Keratinocyte (primary cell): ENCODE measurements at regions not wholly inside any gene's neighbourhood (a gene's known extent, or its start where the extent isn't known, plus 50 kb on each side); places are given as distances from the start of the nearest gene placed in this dataset.

ENCODE experiments used
- DNase-seq: peaks from one replicate; pipeline ENCODE4 v3.0.0-alpha.2; 2011; ENCODE audit warnings: low read depth, missing footprints, low spot score
- FAIRE-seq: peaks from 2 replicates; lab custom pipeline; 2011; peaks lifted over from hg19 to GRCh38; lab: Jason Lieb, UNC
- H2AFZ ChIP-seq: 2 replicates; pipeline ENCODE4 v1.6.0; 2012; ENCODE audit warnings: low read length, control low read depth, inconsistent platforms; ENCODE audit not compliant: control insufficient read depth
- H3K27ac ChIP-seq: 2 replicates; pipeline ENCODE4 v1.5.1; 2011; ENCODE audit warnings: low read length; ENCODE audit not compliant: control insufficient read depth, insufficient read depth
- H3K27me3 ChIP-seq: 3 replicates; pipeline ENCODE4 v1.6.0; 2011; ENCODE audit warnings: low read length; ENCODE audit not compliant: control insufficient read depth, insufficient read depth; ENCODE audit errors: extremely low read depth
- H3K36me3 ChIP-seq, 2 experiments: 2 replicates in 1 of 2; 3 replicates in 1 of 2; pipeline ENCODE4 v1.5.1; 2011; ENCODE audit warnings: low read length in 2 of 2, mild to moderate bottlenecking in 1 of 2; ENCODE audit not compliant: control insufficient read depth in 2 of 2, insufficient read depth in 2 of 2; ENCODE audit errors: extremely low read depth in 1 of 2
- H3K4me1 ChIP-seq: 3 replicates; pipeline ENCODE4 v1.5.1; 2011; ENCODE audit warnings: low read length; ENCODE audit not compliant: control insufficient read depth, insufficient read depth; ENCODE audit errors: extremely low read depth
- H3K4me2 ChIP-seq: 3 replicates; pipeline ENCODE4 v1.6.0; 2011; ENCODE audit warnings: low read depth, low read length; ENCODE audit not compliant: control insufficient read depth, insufficient read depth; ENCODE audit errors: extremely low read depth
- H3K4me3 ChIP-seq, 3 experiments: fragments of 200-600 bp in 1 of 3; sonication (generic) in 1 of 3; 2 replicates in 2 of 3; 3 replicates in 1 of 3; pipeline ENCODE4 v1.5.1; 2011 to 2016; ENCODE audit warnings: low read length in 3 of 3, mild to moderate bottlenecking in 3 of 3, control low read depth in 2 of 3, inconsistent platforms in 1 of 3, low read depth in 1 of 3, mixed read lengths in 1 of 3, mixed run types in 1 of 3, moderate library complexity in 1 of 3; ENCODE audit not compliant: control insufficient read depth in 2 of 3, insufficient read depth in 2 of 3; ENCODE audit errors: extremely low read depth in 1 of 3
- H3K79me2 ChIP-seq: 2 replicates; pipeline ENCODE4 v1.6.0; 2012; ENCODE audit warnings: low read length; ENCODE audit not compliant: control insufficient read depth, insufficient read depth
- H3K9ac ChIP-seq: 3 replicates; pipeline ENCODE4 v1.6.0; 2011; ENCODE audit warnings: low read length; ENCODE audit not compliant: control insufficient read depth, insufficient read depth; ENCODE audit errors: extremely low read depth
- H3K9me1 ChIP-seq: 3 replicates; pipeline ENCODE4 v1.6.0; 2011; ENCODE audit warnings: low read length; ENCODE audit not compliant: control insufficient read depth, insufficient read depth; ENCODE audit errors: extremely low read depth
- H3K9me3 ChIP-seq: 2 replicates; pipeline ENCODE4 v1.5.1; 2012; ENCODE audit warnings: low read depth, low read length; ENCODE audit not compliant: control insufficient read depth
- H4K20me1 ChIP-seq: 3 replicates; pipeline ENCODE4 v1.6.0; 2011; ENCODE audit warnings: low read length; ENCODE audit not compliant: control insufficient read depth, insufficient read depth; ENCODE audit errors: extremely low read depth
- CTCF ChIP-seq, 3 experiments: IDR thresholded peaks in 1 of 3; conservative IDR thresholded peaks in 1 of 3; optimal IDR thresholded peaks in 1 of 3; 2 replicates in 2 of 3; 3 replicates in 1 of 3; pipeline versions ENCODE3 to v1.5.1; 2011; ENCODE audit warnings: low read length in 3 of 3, mild to moderate bottlenecking in 3 of 3, moderate library complexity in 2 of 3, control low read depth in 1 of 3, inconsistent platforms in 1 of 3; ENCODE audit not compliant: insufficient read depth in 2 of 3; ENCODE audit errors: extremely low read depth in 1 of 3
- EZH2 ChIP-seq: IDR thresholded peaks from one replicate; pipeline ENCODE4 v1.6.1; 2012; ENCODE audit warnings: inconsistent platforms, mild to moderate bottlenecking, low read length, moderate library complexity
- dilution Hi-C: fragments of 300-500 bp; cut with MboI; formaldehyde crosslinking; loops from one replicate; pipeline ENCODE4 v1.7.0; 2020; ENCODE audit warnings: low sequenced_read_pairs; ENCODE audit not compliant: extremely low pct_ligation_motif_present

GRCh38 chr6:126534401-126534800 is 194.5 kb downstream of the CENPW start:
- TF ChIP-seq CTCF (optimal IDR thresholded peaks at IDR 0.05 in 1 of 3, IDR thresholded peaks at IDR 0.05 in 1 of 3, conservative IDR thresholded peaks at IDR 0.05 in 1 of 3; ENCODE audit: extremely low read depth in 1 of 3, insufficient read depth in 2 of 3, low read length in 3 of 3) (no peak), EZH2 (no peak)
- no peak overlapping the region for H3K4me2 ChIP-seq
- no peak overlapping the region for H2AFZ ChIP-seq
- no peak for DNase-seq
- H4K20me1 ChIP-seq, result no peaks in the 10 kb centered on the region
- peaks cover 2% of the 10 kb centered on the region for H3K4me1 ChIP-seq
- H3K9ac ChIP-seq, result no peak overlapping the region
- no peaks in the 10 kb centered on the region for H3K9me1 ChIP-seq
- no peaks in the 10 kb centered on the region for H3K9me3 ChIP-seq
- no peak for FAIRE-seq
- no peaks in the 10 kb centered on the region for H3K79me2 ChIP-seq
- H3K27me3 ChIP-seq, result no peaks in the 10 kb centered on the region
- H3K27ac ChIP-seq, result no peak overlapping the region
- H3K36me3 ChIP-seq, result no peaks in the 10 kb centered on the region
- dilution Hi-C loops, result no loop called here
- H3K4me3 ChIP-seq, result no peak overlapping the region

GRCh38 chr6:126535138-126535537 is 195.2 kb downstream of the CENPW start:
- FAIRE-seq (no peak), DNase-seq (no peak)
- H2AFZ ChIP-seq, result no peak overlapping the region

More at GRCh38 chr6:126535138-126535537, 195.2 kb downstream of the CENPW start:
- Histone ChIP-seq H3K4me2 (no peak overlapping the region), H3K9me1 (no peaks in the 10 kb centered on the region), H3K27ac (no peak overlapping the region), H3K27me3 (no peaks in the 10 kb centered on the region), H3K36me3 (no peaks in the 10 kb centered on the region), H3K9ac (no peak overlapping the region), H4K20me1 (no peaks in the 10 kb centered on the region), H3K4me3 (no peak overlapping the region), H3K9me3 (no peaks in the 10 kb centered on the region), H3K4me1 (peaks cover 2% of the 10 kb centered on the region), H3K79me2 (no peaks in the 10 kb centered on the region)
- TF ChIP-seq CTCF (optimal IDR thresholded peaks at IDR 0.05 in 1 of 3, IDR thresholded peaks at IDR 0.05 in 1 of 3, conservative IDR thresholded peaks at IDR 0.05 in 1 of 3; ENCODE audit: extremely low read depth in 1 of 3, insufficient read depth in 2 of 3, low read length in 3 of 3), result no peak
- no peak for TF ChIP-seq EZH2
- dilution Hi-C loops, result no loop called here
